Fibroblast of lung (primary cell): ENCODE measurements at regions not wholly inside any gene's neighbourhood (a gene's known extent, or its start where the extent isn't known, plus 50 kb on each side); places are given as distances from the start of the nearest gene placed in this dataset.

ENCODE experiments used
- CTCF ChIP-seq, 2 donors: IDR thresholded peaks in 1 of 2; conservative IDR thresholded peaks in 1 of 2; 1 replicate in 1 of 2; 2 replicates in 1 of 2; pipeline ENCODE4 v1.5.1; 2011 to 2012; ENCODE audit warnings: low read length in 2 of 2, control low read depth in 1 of 2, inconsistent platforms in 1 of 2, low read depth in 1 of 2, mild to moderate bottlenecking in 1 of 2
- EZH2 ChIP-seq: IDR thresholded peaks from 2 replicates; pipeline ENCODE4 v1.5.1; 2012; ENCODE audit warnings: low read length, control low read depth, mild to moderate bottlenecking; ENCODE audit errors: missing control alignments

- TF ChIP-seq CTCF (conservative IDR thresholded peaks at IDR 0.05 in 1 of 2, IDR thresholded peaks at IDR 0.05 in 1 of 2; ENCODE audit: low read depth in 1 of 2, low read length in 2 of 2), result no peak
- TF ChIP-seq EZH2, result no peak
These were observed 54.1 kb upstream of the ANTXRL start for GRCh38 chr10:46232666-46233065.
